ENCODE measurements at regions not wholly inside any gene's neighbourhood (a gene's known extent, or its start where the extent isn't known, plus 50 kb on each side); places are given as distances from the start of the nearest gene placed in this dataset.

DNA sequence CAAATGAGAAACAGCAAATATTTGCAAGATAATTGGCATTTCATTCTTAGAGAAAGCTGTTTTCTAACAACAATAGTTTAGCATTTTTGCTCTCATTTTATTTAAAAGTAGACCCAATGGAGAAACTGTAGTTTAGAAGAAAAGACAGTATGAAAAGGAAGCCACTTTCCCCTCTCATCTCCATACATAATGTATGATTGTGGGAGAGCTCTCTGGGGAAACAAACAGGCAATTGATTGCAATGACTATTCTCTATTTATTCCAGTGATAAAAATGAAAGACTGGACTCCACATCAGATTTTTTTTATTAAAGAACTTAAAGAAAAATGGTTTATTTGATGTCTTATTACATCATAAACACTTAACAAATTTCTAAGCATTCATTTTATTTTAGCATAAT lies 116.8 kb upstream of the SASH1 start:
- DNase-seq, result no peak

DNA sequence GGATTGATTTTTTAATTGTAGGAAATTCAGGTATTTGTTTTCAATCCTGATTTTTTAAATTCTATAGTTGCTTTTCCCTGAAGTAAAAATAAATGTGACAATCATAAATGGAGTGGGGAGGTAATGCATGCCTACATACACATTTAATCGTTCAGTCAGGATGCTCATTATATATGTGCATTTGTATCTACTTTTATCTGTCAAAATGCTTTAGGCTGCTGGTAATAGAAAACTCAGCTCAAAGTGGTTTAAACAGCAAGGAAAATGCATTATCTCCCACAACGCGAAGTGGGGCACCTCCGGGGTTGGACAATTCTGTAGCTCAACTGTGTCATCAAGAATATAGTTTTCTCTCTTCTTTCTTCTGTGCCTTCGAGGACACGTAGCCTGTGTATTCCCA lies 116.4 kb upstream of the SASH1 start:
- DNase-seq, result no peak

DNA sequence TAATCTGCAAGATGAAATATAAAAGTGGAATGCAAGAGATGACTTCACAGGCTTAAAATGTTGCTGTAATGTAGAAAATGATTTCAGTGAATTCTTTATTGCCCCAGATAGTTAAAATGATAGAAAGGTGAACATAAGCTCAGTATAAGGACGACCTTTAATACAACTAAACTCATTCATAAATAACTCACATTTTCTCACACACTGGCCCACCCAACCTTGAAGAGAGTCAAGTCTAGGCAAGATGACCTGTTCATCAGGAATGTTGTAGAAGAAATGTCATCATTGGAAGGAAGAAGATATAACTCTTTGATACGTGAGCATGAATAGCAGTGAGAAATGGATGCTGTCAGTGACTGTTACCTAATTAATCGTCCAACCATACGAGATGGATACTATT lies 111.1 kb upstream of the SASH1 start:
- no peak for DNase-seq

DNA sequence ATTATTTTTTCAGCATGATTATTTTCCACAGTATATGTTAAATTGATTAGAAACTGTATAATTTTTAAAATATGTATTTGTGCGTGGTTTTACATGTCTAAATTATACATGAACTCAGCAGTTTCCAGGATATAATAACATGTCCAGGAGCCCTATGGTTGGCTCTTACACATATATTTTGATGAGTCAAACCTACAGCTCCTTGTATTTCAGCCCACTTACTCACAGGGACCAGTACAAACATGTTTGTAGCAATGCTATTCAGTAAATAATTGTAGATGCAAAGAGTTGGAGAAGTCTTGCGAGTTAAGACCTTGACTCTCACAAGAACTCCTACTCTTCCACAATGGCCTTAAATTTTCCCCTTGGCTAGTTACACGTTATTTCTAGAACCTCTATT lies 107.2 kb upstream of the SASH1 start:
- DNase-seq, result no peak

DNA sequence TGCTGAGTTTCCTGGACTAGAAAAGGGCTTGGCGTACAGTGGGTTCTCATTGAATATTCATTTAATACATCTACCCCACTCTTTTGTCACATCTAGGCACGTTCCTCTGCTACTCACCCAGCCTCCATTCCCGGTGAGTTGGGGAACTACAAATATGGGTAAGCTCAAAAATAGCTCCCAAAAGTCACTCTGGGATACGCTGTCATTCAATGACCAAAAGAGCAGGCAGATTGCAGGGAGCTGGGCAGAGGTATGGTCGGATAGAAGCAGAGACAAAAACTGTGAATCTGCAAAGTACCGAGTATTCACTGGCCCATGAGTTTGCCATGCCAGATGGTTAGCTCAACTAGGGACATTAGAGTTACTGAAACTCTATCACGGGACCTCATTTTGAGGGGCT lies 103.9 kb upstream of the SASH1 start:
- no peak for DNase-seq

DNA sequence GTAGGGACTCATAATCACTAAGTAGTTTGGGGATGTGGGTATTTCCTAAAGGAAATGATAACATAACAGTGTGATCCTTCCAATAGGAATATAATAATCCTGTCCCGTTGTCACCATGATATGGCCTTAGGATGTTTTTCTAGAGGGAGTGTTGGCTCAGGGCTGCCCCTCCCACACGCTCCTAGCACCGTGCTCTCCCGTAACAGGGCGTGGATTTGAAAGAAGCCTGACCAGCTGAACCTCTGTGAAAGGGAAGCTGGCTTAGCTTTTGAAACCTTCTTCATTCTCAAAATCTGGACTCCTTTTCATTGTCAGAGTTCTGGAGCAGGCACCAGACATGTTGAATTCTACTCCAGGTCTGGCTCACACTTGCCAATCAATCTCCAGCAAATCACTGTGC lies 103.4 kb upstream of the SASH1 start:
- no peak for DNase-seq

DNA sequence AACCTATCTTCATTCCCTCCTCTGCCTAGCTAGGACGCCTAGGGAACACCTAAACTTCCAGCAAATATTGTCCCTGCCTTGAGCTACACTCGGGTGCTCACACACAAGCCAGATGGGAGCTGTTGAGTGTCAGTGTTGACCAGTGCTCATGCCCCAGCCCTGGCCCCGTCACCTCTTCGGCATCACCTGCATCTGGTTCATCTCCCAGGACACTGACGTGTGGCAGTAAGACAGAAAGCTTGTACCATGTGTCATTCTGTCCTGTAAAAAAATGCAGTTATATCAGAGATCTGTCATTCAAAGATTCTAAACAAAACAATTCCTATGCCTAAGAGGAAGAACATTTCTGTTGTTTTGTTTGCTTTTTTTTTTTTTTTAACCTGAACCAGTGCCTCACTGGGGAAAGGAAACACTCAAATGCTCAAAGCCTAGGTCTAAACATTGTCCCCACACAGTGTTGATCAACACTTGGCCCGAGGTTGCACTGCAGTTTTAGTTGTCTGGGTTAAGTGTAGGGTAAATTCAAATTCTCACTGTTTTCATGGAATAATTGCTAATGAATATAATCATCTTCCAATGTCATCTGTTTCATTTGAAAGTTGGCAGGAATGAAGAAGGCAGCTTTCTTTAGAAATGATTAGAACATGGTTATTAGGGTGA lies 102.7 kb upstream of the SASH1 start:
- DNase-seq, result no peak

DNA sequence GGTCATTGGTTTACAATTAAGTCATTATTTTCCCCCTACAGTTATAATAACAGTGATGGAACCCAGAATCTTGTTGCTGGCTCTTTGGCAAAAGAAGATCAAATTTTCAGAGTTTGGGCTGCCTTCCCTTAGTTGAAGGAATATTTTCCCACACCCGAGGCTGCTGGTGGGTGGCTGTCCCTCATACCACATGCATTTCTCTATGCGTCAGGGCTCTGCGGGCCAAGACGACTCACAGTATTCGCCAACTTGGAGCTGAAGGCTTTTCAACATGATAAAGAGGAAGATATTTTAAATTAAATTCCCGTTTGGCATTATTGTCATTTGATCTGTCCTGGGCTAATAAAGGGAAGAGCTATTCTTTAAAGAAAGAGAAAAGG lies 102.2 kb upstream of the SASH1 start:
- DNase-seq, result no peak

DNA sequence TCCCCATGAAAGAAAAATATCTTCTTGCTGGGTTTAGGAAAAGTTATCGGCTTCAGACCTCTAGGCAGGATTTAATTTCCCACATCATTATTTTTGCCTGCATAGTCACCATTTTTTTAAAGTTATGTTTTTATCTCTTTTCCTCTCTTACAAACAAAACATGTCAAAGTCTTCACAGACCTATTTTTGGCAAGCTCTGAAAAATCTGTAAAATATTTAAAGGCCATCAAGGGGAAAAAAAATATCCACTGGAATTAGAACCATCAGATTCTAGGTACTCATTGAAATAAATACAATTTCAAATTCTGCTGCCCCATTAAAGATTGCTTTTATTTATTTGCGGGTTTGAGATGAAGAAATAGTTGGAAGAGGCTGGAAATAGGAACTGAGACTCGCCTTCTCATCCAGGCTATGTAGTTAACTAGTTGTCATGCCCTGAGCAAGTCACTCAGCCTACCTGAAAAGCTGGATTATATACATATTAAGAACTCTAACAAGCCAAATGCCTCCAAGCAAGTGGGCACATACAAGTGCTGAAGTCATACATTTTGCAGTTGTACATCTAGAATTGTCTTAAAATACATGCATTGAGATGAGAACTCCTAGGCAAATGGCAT lies 101.7 kb upstream of the SASH1 start:
- DNase-seq, result peak; percentile 30

DNA sequence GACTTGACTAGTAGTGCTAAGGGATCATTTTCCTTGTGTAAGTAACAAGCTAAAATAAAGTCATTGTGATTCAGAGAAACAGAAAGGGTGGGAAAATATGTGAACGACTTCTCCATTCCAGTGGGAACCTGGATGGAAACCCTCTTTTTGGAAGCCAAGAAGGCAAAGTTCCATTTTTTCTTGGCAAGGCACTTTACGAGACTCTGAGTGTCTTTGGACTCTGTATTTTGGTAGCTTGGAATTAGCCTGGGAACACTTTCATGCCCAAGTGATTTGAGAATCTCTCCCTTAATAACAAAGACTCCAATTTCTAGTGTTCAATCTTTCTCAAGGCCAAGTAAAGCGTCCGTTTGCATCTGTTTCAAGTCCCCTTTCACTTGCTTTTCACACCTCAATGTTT lies 100.5 kb upstream of the SASH1 start:
- no peak for DNase-seq

DNA sequence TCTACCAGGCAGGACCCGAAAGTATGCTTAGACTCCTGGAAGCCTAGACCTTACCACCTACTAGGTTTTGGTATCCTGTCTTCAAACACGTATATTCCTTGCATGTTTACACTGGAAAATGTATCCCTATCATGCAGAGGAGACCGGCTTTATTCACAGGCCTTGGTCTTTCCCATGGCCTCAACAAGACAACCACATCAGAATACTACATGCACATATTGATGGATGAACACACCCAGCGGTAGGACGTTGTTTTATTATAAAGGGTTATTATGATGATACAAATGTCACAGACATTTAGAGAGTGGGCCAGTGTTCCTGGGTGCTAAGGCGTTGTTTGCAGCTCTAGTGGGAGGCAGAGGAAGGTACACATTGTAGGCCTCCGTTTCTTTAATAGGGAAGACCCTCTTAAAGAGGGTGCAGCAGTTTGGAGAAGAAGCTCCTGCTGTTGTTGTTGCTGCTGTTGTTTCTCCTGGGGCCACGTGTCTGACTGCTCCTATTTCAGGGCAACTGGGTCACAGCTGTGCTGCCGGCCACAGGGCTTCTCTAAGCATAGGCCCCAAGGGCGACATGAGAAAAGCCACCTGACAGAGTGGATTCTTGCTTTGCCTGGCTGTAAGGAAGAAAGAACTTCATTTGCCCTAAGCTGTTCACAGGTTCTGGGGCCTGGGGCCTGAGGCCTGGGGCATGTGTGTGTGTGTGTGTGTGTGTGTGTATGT lies 98.3 kb upstream of the SASH1 start:
- no peak for DNase-seq

DNA sequence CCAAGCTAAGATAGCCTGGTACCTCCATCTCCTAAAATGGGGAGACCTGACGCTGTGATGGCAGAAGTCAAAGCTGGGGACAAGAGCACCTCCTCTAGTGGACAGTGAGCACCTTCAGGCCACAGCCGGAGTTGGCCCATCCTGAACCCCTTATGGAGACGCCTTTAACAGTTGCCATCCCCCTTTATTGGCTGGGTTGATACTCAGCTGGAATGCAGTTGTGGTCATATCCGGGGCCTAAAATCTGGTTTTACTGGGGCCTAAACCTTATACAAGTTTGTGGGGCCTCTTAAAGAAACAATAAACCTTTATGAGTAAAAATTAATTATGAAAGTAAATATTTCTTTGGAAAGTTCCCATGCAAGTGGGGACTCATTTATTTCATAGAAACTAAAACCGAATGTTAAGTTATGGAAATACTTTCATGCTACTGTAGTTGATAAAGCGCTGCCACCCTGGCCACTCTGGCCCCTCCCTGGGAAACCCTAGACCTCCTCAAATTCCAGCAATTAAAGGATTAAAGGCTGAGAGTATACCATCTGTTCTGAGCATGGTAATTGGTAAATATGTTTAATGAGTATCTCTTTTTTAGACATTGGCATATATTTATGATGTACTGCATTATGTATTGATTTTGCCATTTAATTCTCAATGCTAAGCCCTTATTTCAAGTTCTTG lies 95.1 kb upstream of the SASH1 start:
- DNase-seq, result no peak

DNA sequence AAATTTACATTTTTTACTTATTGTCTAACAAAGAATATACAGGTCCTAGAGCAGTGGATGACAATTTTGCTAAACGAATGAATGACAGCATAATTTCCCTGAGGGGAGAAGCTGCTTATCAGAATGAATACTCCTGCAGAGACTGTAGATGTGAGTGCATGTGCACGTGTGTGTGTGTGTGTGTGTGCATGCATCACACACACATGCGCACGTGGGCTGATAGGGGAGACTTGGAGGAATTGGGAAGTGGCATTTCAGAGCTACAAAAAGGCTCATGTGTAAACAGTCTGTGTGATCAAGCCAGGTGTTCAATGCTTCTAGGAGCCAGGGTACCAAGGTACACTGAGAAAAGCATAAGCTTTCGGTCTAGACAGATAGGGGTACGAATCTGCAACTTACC lies 93.5 kb upstream of the SASH1 start:
- no peak for DNase-seq

DNA sequence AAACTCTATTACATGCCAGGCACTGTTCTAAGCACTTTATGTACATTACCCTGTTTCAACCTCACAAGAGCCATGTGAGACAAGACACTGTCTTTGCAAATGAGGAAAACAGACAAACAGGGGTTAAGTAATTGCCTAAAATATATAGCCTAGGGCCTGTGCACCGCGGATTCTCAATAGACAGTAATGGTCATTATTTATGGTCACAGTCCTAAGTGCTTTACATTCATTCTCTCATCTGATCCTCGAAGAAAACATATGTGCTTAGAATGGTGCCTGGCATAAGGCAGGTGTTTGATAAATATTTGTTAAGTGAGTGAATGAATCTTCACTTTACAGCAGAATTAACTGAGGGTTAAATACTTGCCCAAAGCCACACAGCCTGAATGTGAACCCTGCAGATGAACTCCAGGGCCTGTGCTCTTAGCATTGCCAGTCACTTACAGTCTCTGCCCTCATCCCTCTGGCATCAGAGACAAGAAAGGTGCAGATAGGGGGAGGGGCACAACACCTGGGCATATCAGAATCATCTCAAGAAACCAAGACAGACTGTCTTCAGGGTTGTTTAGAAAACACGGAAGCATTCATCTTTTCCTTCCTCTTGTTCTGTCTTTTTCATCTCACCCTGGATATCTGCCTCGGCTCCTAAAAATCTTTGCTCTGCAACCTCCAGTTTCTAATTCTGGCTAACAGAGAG lies 92.8 kb upstream of the SASH1 start:
- DNase-seq, result no peak

DNA sequence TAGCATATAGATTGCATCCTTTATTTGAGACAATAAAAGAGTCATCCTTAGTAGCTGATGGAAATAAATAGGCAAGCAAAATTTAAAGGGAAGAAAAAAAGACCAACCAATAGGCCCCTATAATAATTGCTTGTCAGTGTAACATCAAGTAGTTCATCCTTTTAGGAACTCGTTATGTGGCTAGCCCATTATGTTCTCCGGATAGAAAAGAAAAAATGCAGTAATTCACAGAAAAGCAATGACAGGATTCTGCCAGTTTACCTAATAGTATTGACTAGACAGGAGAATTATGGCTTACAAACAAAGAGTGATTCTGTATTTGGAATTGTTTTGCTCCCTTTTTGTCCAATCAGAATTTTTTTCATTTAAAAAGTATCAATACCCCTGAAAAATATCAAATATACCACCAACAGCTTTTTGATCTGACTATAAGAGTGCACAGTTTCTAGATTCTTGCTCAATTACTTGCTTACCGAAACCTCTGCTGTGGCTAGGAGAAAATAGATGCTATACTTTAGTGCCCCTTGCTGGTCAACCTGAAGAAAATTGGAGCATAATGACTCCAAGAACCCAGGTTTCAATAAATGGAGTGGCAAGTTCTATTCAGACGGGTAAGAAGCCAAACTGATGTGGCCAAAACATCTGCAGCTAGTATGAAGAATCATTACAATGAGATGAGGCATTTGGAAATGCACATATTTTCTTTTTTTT lies 91.5 kb upstream of the SASH1 start:
- peak; percentile 69 for DNase-seq

DNA sequence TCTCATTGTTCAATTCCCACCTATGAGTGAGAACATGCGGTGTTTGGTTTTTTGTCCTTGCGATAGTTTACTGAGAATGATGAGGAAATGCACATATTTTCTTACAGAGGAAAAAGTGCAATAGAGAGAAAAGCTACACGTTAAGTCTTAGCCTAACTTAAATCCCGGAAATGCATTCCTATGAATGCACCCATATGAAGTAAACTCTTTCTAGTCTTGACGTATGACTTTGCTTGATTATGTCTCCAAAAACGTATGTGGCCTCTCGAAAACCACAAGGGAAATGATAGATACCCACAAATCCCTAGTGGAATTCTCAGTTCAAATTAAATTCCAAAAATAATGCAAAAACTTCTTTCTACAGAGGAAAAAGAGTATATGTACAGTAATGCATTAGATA lies 90.7 kb upstream of the SASH1 start:
- no peak for DNase-seq

DNA sequence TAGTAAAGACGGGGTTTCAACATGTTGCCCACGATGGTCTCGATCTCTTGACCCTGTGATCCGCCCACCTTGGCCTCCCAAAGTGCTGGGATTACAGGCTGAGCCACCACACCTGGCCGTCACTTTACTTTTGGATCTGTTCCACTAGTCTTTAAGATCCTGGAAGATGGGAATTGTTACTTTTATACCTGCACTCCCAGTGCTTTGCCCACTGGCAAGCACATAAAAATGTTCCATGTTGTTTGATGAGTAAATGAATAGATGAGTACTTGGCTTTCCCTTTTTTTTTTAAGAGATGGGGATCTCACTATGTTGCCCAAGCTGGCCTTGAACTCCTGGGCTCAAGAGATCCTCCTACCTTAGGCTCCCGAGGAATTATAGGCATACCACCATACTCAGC lies 84.8 kb upstream of the SASH1 start:
- DNase-seq, result no peak

DNA sequence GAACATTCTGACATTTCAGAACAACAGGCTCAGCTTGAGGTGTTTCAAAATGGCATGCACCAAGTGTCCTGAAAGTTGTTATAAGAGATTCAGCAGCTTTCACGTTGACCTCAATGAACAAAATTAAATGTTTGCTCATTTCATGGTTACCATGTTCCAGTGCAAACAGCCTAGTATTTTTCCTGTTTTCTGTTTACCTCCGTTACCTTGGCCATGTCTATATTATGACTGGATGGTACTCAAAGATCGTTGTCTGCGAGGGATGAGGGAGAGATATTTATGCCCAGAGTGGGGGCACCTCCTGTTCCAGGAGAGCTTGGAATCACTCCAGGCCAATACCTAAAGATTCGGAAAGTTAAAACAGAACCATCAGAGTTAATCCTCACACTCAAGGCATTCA lies 83.8 kb upstream of the SASH1 start:
- no peak for DNase-seq

DNA sequence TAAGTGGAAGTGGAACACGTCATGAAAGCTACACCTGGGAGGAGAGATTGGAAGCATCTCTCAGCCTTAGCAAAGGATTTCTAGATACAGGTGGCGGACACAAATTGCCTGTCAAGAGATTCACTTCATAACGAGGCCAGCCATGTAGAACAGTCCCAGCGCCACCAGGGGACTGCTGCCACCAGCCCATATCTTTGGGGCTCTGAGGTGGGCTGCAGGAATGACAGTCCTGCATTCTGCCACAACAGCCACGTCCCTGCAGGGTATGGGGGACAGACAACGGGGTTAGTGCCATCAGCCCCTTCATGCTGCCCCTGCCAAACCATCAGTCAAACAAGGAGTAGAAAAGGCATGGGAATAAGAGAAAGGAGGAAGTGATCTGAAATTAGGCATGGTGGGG lies 81.2 kb upstream of the SASH1 start:
- peak; percentile 38 for DNase-seq

DNA sequence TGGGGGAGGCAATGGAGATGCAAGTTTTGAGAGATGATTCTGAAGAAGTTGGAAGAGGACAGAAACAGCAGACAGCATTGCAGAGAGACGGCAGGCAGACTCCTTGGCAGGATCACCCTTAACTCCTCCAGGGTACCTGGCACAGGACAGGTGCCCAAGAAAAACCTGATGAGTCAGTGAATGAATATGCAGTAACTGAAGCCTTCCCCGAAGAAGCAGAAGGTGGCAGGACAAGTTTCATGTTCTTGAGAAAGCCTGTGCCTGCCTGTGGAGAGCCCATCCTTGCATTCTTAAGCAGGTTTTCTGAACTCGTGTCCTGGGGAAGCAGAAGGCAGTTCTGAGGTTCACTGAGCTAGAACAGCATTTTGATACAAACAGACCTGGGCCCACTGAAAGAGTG lies 79.6 kb upstream of the SASH1 start:
- no peak for DNase-seq

DNA sequence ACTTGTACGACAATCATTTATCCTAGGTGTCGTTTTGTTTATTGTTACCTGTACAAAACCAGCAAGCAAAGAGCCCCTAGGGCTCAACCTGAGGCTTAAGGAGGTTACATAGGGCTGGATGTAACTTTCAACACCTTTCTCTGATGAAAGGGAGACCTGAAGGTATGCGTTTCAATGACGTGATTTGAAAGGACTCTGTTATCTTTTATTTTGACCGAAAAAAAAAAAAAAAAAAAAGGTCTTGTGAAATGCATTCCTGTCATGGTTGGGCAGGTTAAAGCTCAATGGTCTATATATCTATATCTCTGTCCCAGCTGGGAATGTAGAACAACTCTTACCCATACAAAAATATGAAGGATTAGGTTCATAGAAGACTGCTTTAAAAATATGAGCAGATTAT lies 78.7 kb upstream of the SASH1 start:
- DNase-seq, result peak; percentile 2

DNA sequence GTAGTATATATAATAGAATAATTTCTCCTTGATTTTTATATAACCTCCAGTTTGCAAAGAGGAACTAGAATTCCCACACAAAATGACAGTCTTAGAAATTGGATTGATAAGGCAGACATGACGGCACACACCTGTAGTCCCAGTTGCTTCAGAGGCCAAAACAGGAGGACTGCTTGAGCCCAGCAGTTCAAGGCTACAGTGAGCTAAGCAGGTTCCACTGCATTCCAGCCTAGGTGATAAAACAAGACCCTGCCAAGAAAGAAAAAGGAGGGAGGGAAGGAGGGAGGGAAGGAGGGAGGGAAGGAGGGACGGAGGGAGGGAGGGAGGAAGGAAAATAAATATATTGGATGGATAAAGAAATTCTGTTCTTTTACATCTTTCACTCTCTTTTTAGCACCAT lies 77.6 kb upstream of the SASH1 start:
- DNase-seq, result no peak

DNA sequence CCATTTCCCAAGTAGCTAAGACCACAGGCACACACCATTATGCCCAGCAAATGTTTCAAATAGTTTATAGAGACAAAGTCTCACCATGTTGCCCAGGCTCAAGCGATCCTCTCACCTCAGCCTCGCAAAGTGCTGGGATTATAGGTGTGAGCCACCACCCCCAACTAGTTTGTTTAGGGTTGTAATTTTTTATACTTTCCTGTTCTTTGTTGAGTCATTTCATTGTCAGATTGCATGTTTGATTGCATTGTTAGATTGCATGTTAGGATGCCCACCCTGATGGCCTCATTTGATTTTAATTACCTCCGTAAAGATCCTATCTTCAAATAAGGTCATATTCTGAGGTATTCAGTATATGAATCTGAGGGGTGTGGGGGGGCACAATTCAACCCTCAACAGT lies 73.3 kb upstream of the SASH1 start:
- no peak for DNase-seq
